ENCODE measurements at regions not wholly inside any gene's neighbourhood (a gene's known extent, or its start where the extent isn't known, plus 50 kb on each side); places are given as distances from the start of the nearest gene placed in this dataset.
"Not testable (repeated sequence)": the region's sequence is repeated elsewhere in the genome, so short reads cannot be mapped to it uniquely, and the experiment has no call there.

GRCh38 chr6:19256123-19256522 is 581.0 kb upstream of the ID4 start:
- TF ChIP-seq CTCF, POLR2AphosphoS5, POLR2A (IDR thresholded peaks at IDR 0.05): not testable (repeated sequence)

All from upper lobe of left lung (tissue), 4 donors.